GM12891 (cell line): ENCODE measurements at regions not wholly inside any gene's neighbourhood (a gene's known extent, or its start where the extent isn't known, plus 50 kb on each side); places are given as distances from the start of the nearest gene placed in this dataset.

Experiments
- PAX5 ChIP-seq: IDR thresholded peaks from 2 replicates; pipeline ENCODE4 v1.6.1; 2011; ENCODE audit warnings: low read length, moderate library complexity, mild to moderate bottlenecking; ENCODE audit not compliant: insufficient read depth, severe bottlenecking
- POLR2A ChIP-seq: IDR thresholded peaks from 2 replicates; pipeline ENCODE4 v1.6.1; 2011; ENCODE audit warnings: low read depth, low read length, control low read depth
- POLR2AphosphoS5 ChIP-seq: IDR thresholded peaks from 2 replicates; pipeline ENCODE4 v1.6.1; 2011; ENCODE audit warnings: low read depth, low read length, control low read depth
- POU2F2 ChIP-seq: IDR thresholded peaks from 2 replicates; pipeline ENCODE4 v1.6.1; 2011; ENCODE audit warnings: low read depth, mild to moderate bottlenecking, control low read depth, low read length, moderate library complexity
- SPI1 ChIP-seq: IDR thresholded peaks from 2 replicates; pipeline ENCODE4 v1.6.1; 2011; ENCODE audit warnings: low read depth, low read length, control low read depth
- TAF1 ChIP-seq: IDR thresholded peaks from 2 replicates; pipeline ENCODE4 v1.6.1; 2011; ENCODE audit warnings: low read depth, low read length, control low read depth

- TF ChIP-seq TAF1 (no peak), POLR2AphosphoS5 (no peak), POLR2A (no peak), POU2F2 (no peak), SPI1 (no peak), PAX5 (no peak)
Observed at GRCh38 chr17:69906306-69906705, 168.7 kb upstream of the KCNJ16 start.
